Liver (tissue), 8 donors: ENCODE measurements at regions not wholly inside any gene's neighbourhood (a gene's known extent, or its start where the extent isn't known, plus 50 kb on each side); places are given as distances from the start of the nearest gene placed in this dataset.
"Not testable (repeated sequence)": the region's sequence is repeated elsewhere in the genome, so short reads cannot be mapped to it uniquely, and the experiment has no call there.

Experiments used
- DNase-seq: peaks from one replicate; pipeline ENCODE4 v3.0.0-alpha.2; 2017; ENCODE audit warnings: low spot score
- H3K27ac ChIP-seq, 2 donors: one replicate each; pipeline ENCODE4 v1.7.0; 2013; ENCODE audit warnings: inconsistent platforms in 2 of 2, low read length in 2 of 2, control low read depth in 1 of 2, low read depth in 1 of 2, mild to moderate bottlenecking in 1 of 2
- H3K27me3 ChIP-seq, 4 donors: one replicate each; pipeline versions ENCODE4 v1.6.1 to v1.7.0; 2013; ENCODE audit warnings: low read length in 3 of 4, inconsistent platforms in 1 of 4, mild to moderate bottlenecking in 1 of 4, moderate library complexity in 1 of 4; ENCODE audit not compliant: control insufficient read depth in 4 of 4, insufficient read depth in 4 of 4
- H3K36me3 ChIP-seq, 4 donors: one replicate each; pipeline versions ENCODE4 v1.6.1 to v1.7.0; 2013; ENCODE audit warnings: low read length in 3 of 4, mild to moderate bottlenecking in 3 of 4, low read depth in 1 of 4, moderate library complexity in 1 of 4; ENCODE audit not compliant: control insufficient read depth in 4 of 4, insufficient read depth in 3 of 4
- H3K4me1 ChIP-seq, 4 donors: one replicate each; pipeline versions ENCODE4 v1.6.1 to v1.7.0; 2013; ENCODE audit warnings: low read length in 3 of 4, mild to moderate bottlenecking in 3 of 4, moderate library complexity in 1 of 4; ENCODE audit not compliant: control insufficient read depth in 4 of 4, insufficient read depth in 4 of 4
- H3K4me3 ChIP-seq, 3 donors: one replicate each; pipeline versions ENCODE4 v1.6.1 to v1.7.0; 2013; ENCODE audit warnings: low read length in 3 of 3, control low read depth in 1 of 3, low read depth in 1 of 3, mild to moderate bottlenecking in 1 of 3
- H3K9ac ChIP-seq, 2 donors: one replicate each; pipeline ENCODE4 v1.7.0; 2013; ENCODE audit warnings: low read length in 2 of 2, mild to moderate bottlenecking in 2 of 2, moderate library complexity in 2 of 2, control low read depth in 1 of 2, low read depth in 1 of 2
- H3K9me3 ChIP-seq, 4 donors: one replicate each; pipeline versions ENCODE4 v1.6.1 to v1.7.0; 2013; ENCODE audit warnings: low read length in 3 of 4; ENCODE audit not compliant: control insufficient read depth in 4 of 4
- ATF3 ChIP-seq: IDR thresholded peaks from 2 replicates; pipeline ENCODE4 v1.6.1; 2016; ENCODE audit warnings: antibody characterized with exemption
- CTCF ChIP-seq: fragments of 150-350 bp; IDR thresholded peaks from 2 replicates; pipeline ENCODE4 v1.5.1; 2017; ENCODE audit warnings: improper control_type of control experiment, low read depth, low read length; ENCODE audit not compliant: missing input control
- EGR1 ChIP-seq, 2 donors: IDR thresholded peaks; 2 replicates each; pipeline ENCODE4 v1.6.1; 2016 to 2018; ENCODE audit warnings: antibody characterized with exemption in 2 of 2, low read depth in 2 of 2
- FOXA1 ChIP-seq: IDR thresholded peaks from 2 replicates; pipeline ENCODE4 v1.6.1; 2016; ENCODE audit warnings: antibody characterized with exemption
- FOXA2 ChIP-seq: IDR thresholded peaks from 2 replicates; pipeline ENCODE4 v1.6.1; 2016; ENCODE audit warnings: antibody characterized with exemption
- GABPA ChIP-seq, 2 donors: IDR thresholded peaks in 1 of 2; conservative IDR thresholded peaks in 1 of 2; 2 replicates each; pipeline ENCODE4 v1.6.1; 2016; ENCODE audit warnings: antibody characterized with exemption in 2 of 2, mild to moderate bottlenecking in 1 of 2, moderate library complexity in 1 of 2
- HNF4A ChIP-seq, 2 donors: conservative IDR thresholded peaks; 2 replicates each; pipeline ENCODE4 v1.6.1; 2016; ENCODE audit warnings: antibody characterized with exemption in 2 of 2, mild to moderate bottlenecking in 2 of 2
- HNF4G ChIP-seq: IDR thresholded peaks from 2 replicates; pipeline ENCODE4 v1.6.1; 2016; ENCODE audit warnings: antibody characterized with exemption
- JUND ChIP-seq, 2 donors: IDR thresholded peaks; 2 replicates each; pipeline ENCODE4 v1.6.1; 2016; ENCODE audit warnings: antibody characterized with exemption in 2 of 2
- NR2F2 ChIP-seq: IDR thresholded peaks from 2 replicates; pipeline ENCODE4 v1.6.1; 2016; ENCODE audit warnings: antibody characterized with exemption
- RAD21 ChIP-seq, 2 donors: IDR thresholded peaks; 2 replicates each; pipeline ENCODE4 v1.6.1; 2016; ENCODE audit warnings: antibody characterized with exemption in 2 of 2, mild to moderate bottlenecking in 2 of 2
- RXRA ChIP-seq, 2 donors: IDR thresholded peaks; 2 replicates each; pipeline ENCODE4 v1.6.1; 2017 to 2018; ENCODE audit warnings: antibody characterized with exemption in 2 of 2, mild to moderate bottlenecking in 1 of 2
- SP1 ChIP-seq: IDR thresholded peaks from 2 replicates; pipeline ENCODE4 v1.6.1; 2018; ENCODE audit warnings: antibody characterized with exemption, mild to moderate bottlenecking
- TAF1 ChIP-seq: conservative IDR thresholded peaks from 2 replicates; pipeline ENCODE4 v1.6.1; 2016; ENCODE audit warnings: antibody characterized with exemption, mild to moderate bottlenecking
- ZBTB33 ChIP-seq: IDR thresholded peaks from 2 replicates; pipeline ENCODE4 v1.6.1; 2016; ENCODE audit warnings: antibody characterized with exemption
- WGBS: extraction: QIAGEN DNeasy Blood & Tissue Kit; methylation state at CpG from one replicate; pipeline ENCODE4 v1.1.7; 2013; 5-methylcytosine and 5-hydroxymethylcytosine counted together
- donor health status: healthy.
- donor health status: healthy.
- donor health status: healthy.
- donor health status: healthy.
- donor health status: healthy.

- Histone ChIP-seq H3K27me3 (no peaks in the 10 kb centered on the region), H3K9me3 (peaks cover 0 to 3% (median under 1%) of the 10 kb centered on the region in 4 donors), H3K9ac (no peak overlapping the region), H3K4me1 (no peaks in the 10 kb centered on the region), H3K27ac (no peak overlapping the region), H3K36me3 (no peaks in the 10 kb centered on the region), H3K4me3 (no peak overlapping the region)
- no peak for DNase-seq
- no peak for TF ChIP-seq FOXA1
- peak in 1 of 2 donors; percentile 7 for TF ChIP-seq RXRA (IDR thresholded peaks at IDR 0.05)
- no peak for TF ChIP-seq HNF4G
- TF ChIP-seq JUND (IDR thresholded peaks at IDR 0.05): no peak
- TF ChIP-seq RAD21 (IDR thresholded peaks at IDR 0.05): peak in 1 of 2 donors; percentile 3
- WGBS: 78% methylated on average over 9 of the region's 9 CpGs
Observed at GRCh38 chr15:70234256-70234905, 136.7 kb upstream of the TLE3 start.

GRCh38 chr15:70231484-70231883, 133.8 kb upstream of the TLE3 start:
- Histone ChIP-seq H3K27ac (no peak overlapping the region), H3K9ac (no peak overlapping the region), H3K9me3 (peaks cover 0 to 3% (median under 1%) of the 10 kb centered on the region in 4 donors), H3K36me3 (no peaks in the 10 kb centered on the region), H3K27me3 (no peaks in the 10 kb centered on the region), H3K4me1 (no peaks in the 10 kb centered on the region), H3K4me3 (no peak overlapping the region)
- WGBS: 90% methylated on average over 1 of the region's 1 CpG
- no peak for DNase-seq
- TF ChIP-seq HNF4G (no peak), TAF1 (no peak), HNF4A (conservative IDR thresholded peaks at IDR 0.05) (no peak), ATF3 (no peak), GABPA (IDR thresholded peaks at IDR 0.05 in 1 of 2, conservative IDR thresholded peaks at IDR 0.05 in 1 of 2) (no peak), EGR1 (IDR thresholded peaks at IDR 0.05; ENCODE audit: low read depth in 2 of 2) (no peak), ZBTB33 (no peak), FOXA1 (no peak), CTCF (no peak), RXRA (IDR thresholded peaks at IDR 0.05) (no peak), JUND (IDR thresholded peaks at IDR 0.05) (no peak), FOXA2 (no peak), RAD21 (IDR thresholded peaks at IDR 0.05) (no peak), NR2F2 (no peak), SP1 (no peak)

- H3K4me3 ChIP-seq, H3K27me3 ChIP-seq, H3K36me3 ChIP-seq, H3K4me1 ChIP-seq, DNase-seq, H3K9ac ChIP-seq, H3K27ac ChIP-seq, H3K9me3 ChIP-seq: not testable (repeated sequence)
- WGBS: over 99% methylated on average over 3 of the region's 3 CpGs
Observed at GRCh38 chr15:70227918-70228317, 130.2 kb upstream of the TLE3 start.
